ENCODE measurements at regions not wholly inside any gene's neighbourhood (a gene's known extent, or its start where the extent isn't known, plus 50 kb on each side); places are given as distances from the start of the nearest gene placed in this dataset.

- Mint-ChIP-seq H3K9me3 (peaks cover 10% of the 10 kb centered on the region), H3K4me3 (no peak overlapping the region), H3K27ac (no peak overlapping the region), H3K4me1 (no peaks in the 10 kb centered on the region), H3K27me3 (ENCODE audit: low read depth) (no peaks in the 10 kb centered on the region), H3K36me3 (peaks cover 7% of the 10 kb centered on the region; the same call in 1 of the 2 replicates)
- DNase-seq (ENCODE audit: low spot score) (no peak), ATAC-seq (no peak)
- ChIA-PET CTCF (no interaction called here), POLR2A (no interaction called here)
- TF ChIP-seq PRRX2 (CRISPR knock-in tag; IDR thresholded peaks at IDR 0.05) (no peak), RELA (CRISPR knock-in tag; IDR thresholded peaks at IDR 0.05; ENCODE audit: borderline replicate concordance) (no peak), FOXK1 (CRISPR knock-in tag; IDR thresholded peaks at IDR 0.05) (no peak), NFYB (CRISPR knock-in tag; conservative IDR thresholded peaks at IDR 0.05; ENCODE audit: low read depth) (no peak), ZNF396 (CRISPR knock-in tag; IDR thresholded peaks at IDR 0.05; ENCODE audit: borderline replicate concordance) (no peak), HMGXB4 (CRISPR knock-in tag; IDR thresholded peaks at IDR 0.05) (no peak)
Observed at GRCh38 chr6:114783783-114784182, 441.0 kb upstream of the HS3ST5 start.

GRCh38 chr6:114783083-114783482, 440.3 kb upstream of the HS3ST5 start:
- TF ChIP-seq NFE2L1 (CRISPR knock-in tag; IDR thresholded peaks at IDR 0.05) (no peak), ZNF317 (CRISPR knock-in tag; IDR thresholded peaks at IDR 0.05; ENCODE audit: borderline replicate concordance, low read depth) (peak; percentile 96)
- DNase-seq (ENCODE audit: low spot score) (no peak), ATAC-seq (no peak)
- Mint-ChIP-seq H3K4me1 (no peaks in the 10 kb centered on the region), H3K4me3 (no peak overlapping the region), H3K27ac (no peak overlapping the region), H3K36me3 (peaks cover 7% of the 10 kb centered on the region; the same call in 1 of the 2 replicates), H3K9me3 (peaks cover 10% of the 10 kb centered on the region), H3K27me3 (ENCODE audit: low read depth) (no peaks in the 10 kb centered on the region)
- ChIA-PET POLR2A (no interaction called here), CTCF (no interaction called here)

- no peak overlapping the region for H3K27ac Mint-ChIP-seq
- DNase-seq (ENCODE audit: low spot score) (no peak), ATAC-seq (no peak)
- POLR2A ChIA-PET = no interaction called here
- no peaks in the 10 kb centered on the region; the same call in 1 of the 2 replicates for H3K27me3 Mint-ChIP-seq (ENCODE audit: low read depth)
- CTCF ChIA-PET = no interaction called here
- no peaks in the 10 kb centered on the region for H3K36me3 Mint-ChIP-seq
- H3K9me3 Mint-ChIP-seq = no peaks in the 10 kb centered on the region
- peaks cover 12% of the 10 kb centered on the region for H3K4me1 Mint-ChIP-seq
- TF ChIP-seq TCF7 (CRISPR knock-in tag; IDR thresholded peaks at IDR 0.05; ENCODE audit: low read depth) (no peak), MAX (CRISPR knock-in tag; IDR thresholded peaks at IDR 0.05) (no peak), FOXJ3 (CRISPR knock-in tag; IDR thresholded peaks at IDR 0.05; ENCODE audit: borderline replicate concordance) (no peak), FOXK1 (CRISPR knock-in tag; IDR thresholded peaks at IDR 0.05) (no peak), ZNF425 (CRISPR knock-in tag; conservative IDR thresholded peaks at IDR 0.05) (no peak), ZMAT4 (CRISPR knock-in tag; IDR thresholded peaks at IDR 0.05) (no peak), SMAD3 (CRISPR knock-in tag; IDR thresholded peaks at IDR 0.05; ENCODE audit: borderline replicate concordance) (no peak), JUN (CRISPR knock-in tag; IDR thresholded peaks at IDR 0.05) (no peak), ZNF416 (CRISPR knock-in tag; IDR thresholded peaks at IDR 0.05) (no peak), USF2 (CRISPR knock-in tag; IDR thresholded peaks at IDR 0.05) (no peak), ZNF396 (CRISPR knock-in tag; IDR thresholded peaks at IDR 0.05; ENCODE audit: borderline replicate concordance) (no peak), KAT7 (CRISPR knock-in tag; IDR thresholded peaks at IDR 0.05; ENCODE audit: borderline replicate concordance) (no peak), PRDM15 (CRISPR knock-in tag; IDR thresholded peaks at IDR 0.05) (no peak), NFE2L1 (CRISPR knock-in tag; IDR thresholded peaks at IDR 0.05) (no peak), ZBTB21 (CRISPR knock-in tag; IDR thresholded peaks at IDR 0.05; ENCODE audit: borderline replicate concordance) (no peak)
- H3K4me3 Mint-ChIP-seq = no peak overlapping the region
Observed at GRCh38 chr6:114764866-114765265, 422.0 kb upstream of the HS3ST5 start.
